ENCODE measurements at regions not wholly inside any gene's neighbourhood (a gene's known extent, or its start where the extent isn't known, plus 50 kb on each side); places are given as distances from the start of the nearest gene placed in this dataset.

Small RNA genes lying in the stretch of these regions (small RNA-seq; reads per million reads assigned to genes)
- gene RN7SL659P (ENCODE audit: insufficient read depth in 2 of 3, insufficient read length in 3 of 3, low read depth in 2 of 3, low replicate concordance in 1 of 3) (0 reads per million in 3 experiments), gene RNA5SP293 (ENCODE audit: insufficient read depth in 2 of 3, insufficient read length in 3 of 3, low read depth in 2 of 3, low replicate concordance in 1 of 3) (0 reads per million in 3 experiments), gene RNU6-1064P (ENCODE audit: insufficient read depth in 2 of 3, insufficient read length in 3 of 3, low read depth in 2 of 3, low replicate concordance in 1 of 3) (0 reads per million in 3 experiments), gene RNU6-996P (ENCODE audit: insufficient read depth in 2 of 3, insufficient read length in 3 of 3, low read depth in 2 of 3, low replicate concordance in 1 of 3) (0 reads per million in 3 experiments)

Measured in HepG2 (cell line).